Renal cortical epithelial cell (primary cell): ENCODE measurements at regions not wholly inside any gene's neighbourhood (a gene's known extent, or its start where the extent isn't known, plus 50 kb on each side); places are given as distances from the start of the nearest gene placed in this dataset.

Experiments used
- DNase-seq: peaks from one replicate; pipeline ENCODE4 v3.0.0-alpha.2; 2011; ENCODE audit warnings: low read depth

GRCh38 chr13:75132701-75133695, 349.0 kb downstream of the TBC1D4 start:
- no peak for DNase-seq

GRCh38 chr13:75129331-75129730, 352.6 kb downstream of the TBC1D4 start:
- DNase-seq, result no peak

- DNase-seq, result no peak
These were observed 357.6 kb downstream of the TBC1D4 start for GRCh38 chr13:75124415-75124814.

GRCh38 chr13:75123428-75123827, 358.5 kb downstream of the TBC1D4 start:
- DNase-seq, result no peak

- no peak for DNase-seq
These were observed 361.9 kb downstream of the TBC1D4 start for GRCh38 chr13:75120085-75120484.

GRCh38 chr13:75115171-75115570, 366.8 kb downstream of the TBC1D4 start:
- DNase-seq, result no peak

GRCh38 chr13:75103976-75104375, 378.0 kb downstream of the TBC1D4 start:
- peak; percentile 43 for DNase-seq

- peak; percentile 13 for DNase-seq
These were observed 379.8 kb downstream of the TBC1D4 start for GRCh38 chr13:75102001-75102716.

- DNase-seq, result no peak
These were observed 380.6 kb downstream of the TBC1D4 start for GRCh38 chr13:75101348-75101747.

GRCh38 chr13:75092143-75092542, 389.8 kb downstream of the TBC1D4 start:
- no peak for DNase-seq

- DNase-seq, result peak; percentile 18
These were observed 390.3 kb downstream of the TBC1D4 start for GRCh38 chr13:75091718-75092117.

- no peak for DNase-seq
These were observed 390.9 kb downstream of the TBC1D4 start for GRCh38 chr13:75090872-75091615.

GRCh38 chr13:75088915-75089314, 393.1 kb downstream of the TBC1D4 start:
- DNase-seq, result no peak

- peak; percentile 69 for DNase-seq
These were observed 402.7 kb downstream of the TBC1D4 start for GRCh38 chr13:75079226-75079625.

- no peak for DNase-seq
These were observed 405.5 kb downstream of the TBC1D4 start for GRCh38 chr13:75076476-75076875.

- no peak for DNase-seq
These were observed 408.2 kb downstream of the TBC1D4 start for GRCh38 chr13:75073786-75074185.

- DNase-seq, result no peak
These were observed 409.1 kb downstream of the TBC1D4 start for GRCh38 chr13:75072891-75073290.

GRCh38 chr13:75072368-75072767, 409.6 kb downstream of the TBC1D4 start:
- DNase-seq, result no peak

GRCh38 chr13:75071796-75072195, 410.2 kb downstream of the TBC1D4 start:
- DNase-seq, result no peak

GRCh38 chr13:75071395-75071794, 410.6 kb downstream of the TBC1D4 start:
- peak; percentile 25 for DNase-seq

GRCh38 chr13:75061909-75062308, 420.1 kb downstream of the TBC1D4 start:
- no peak for DNase-seq

GRCh38 chr13:75055296-75055695, 426.7 kb downstream of the TBC1D4 start:
- no peak for DNase-seq
